Sigmoid colon (tissue), 6 donors: ENCODE measurements at regions not wholly inside any gene's neighbourhood (a gene's known extent, or its start where the extent isn't known, plus 50 kb on each side); places are given as distances from the start of the nearest gene placed in this dataset.

Experiments used
- DNase-seq: peaks from one replicate; pipeline ENCODE4 v3.0.0-alpha.2; 2019
- H3K27ac ChIP-seq, 4 donors: fragments of 200-600 bp; sonication (generic); one replicate each; pipeline ENCODE4 v1.5.1; 2016 to 2019; ENCODE audit warnings: mild to moderate bottlenecking in 1 of 4
- H3K27me3 ChIP-seq, 3 donors: fragments of 200-600 bp; sonication (generic); one replicate each; pipeline ENCODE4 v1.5.1; 2019; ENCODE audit warnings: mild to moderate bottlenecking in 1 of 3
- H3K36me3 ChIP-seq, 4 donors: fragments of 200-600 bp; sonication (generic); one replicate each; pipeline ENCODE4 v1.5.1; 2016 to 2019
- H3K4me1 ChIP-seq, 4 donors: fragments of 200-600 bp; sonication (generic); one replicate each; pipeline ENCODE4 v1.5.1; 2017 to 2019
- H3K4me3 ChIP-seq, 4 donors: fragments of 200-600 bp; sonication (generic); one replicate each; pipeline ENCODE4 v1.5.1; 2017 to 2019; ENCODE audit warnings: mild to moderate bottlenecking in 2 of 4, moderate library complexity in 1 of 4
- H3K9me3 ChIP-seq, 4 donors: fragments of 200-600 bp in 3 of 4; sonication (generic) in 3 of 4; one replicate each; pipeline versions ENCODE4 v1.5.1 to v1.6.1; 2013 to 2019
- CTCF ChIP-seq, 4 experiments: fragments of 450-650 bp in 3 of 4; fragments of 200-600 bp in 1 of 4; IDR thresholded peaks; one replicate each; pipeline ENCODE4 v1.5.1; 2016 to 2019; ENCODE audit warnings: antibody characterized with exemption in 4 of 4, mild to moderate bottlenecking in 3 of 4, moderate library complexity in 2 of 4
- EP300 ChIP-seq, 4 donors: sonication (generic); formaldehyde crosslinking; IDR thresholded peaks; one replicate each; pipeline ENCODE4 v1.6.1; 2017; ENCODE audit warnings: antibody characterized with exemption in 4 of 4
- POLR2A ChIP-seq, 2 donors: fragments of 450-650 bp; IDR thresholded peaks; one replicate each; pipeline ENCODE4 v1.6.1; 2016; ENCODE audit warnings: antibody characterized with exemption in 2 of 2, mild to moderate bottlenecking in 2 of 2, moderate library complexity in 2 of 2
- POLR2AphosphoS5 ChIP-seq, 4 donors: sonication (generic); formaldehyde crosslinking; IDR thresholded peaks; one replicate each; pipeline ENCODE4 v1.6.1; 2017; ENCODE audit warnings: antibody characterized with exemption in 4 of 4
- WGBS, 2 donors: extraction: QIAGEN DNeasy Blood & Tissue Kit; methylation state at CpG; one replicate each; pipeline ENCODE4 v1.1.7; 2013; 5-methylcytosine and 5-hydroxymethylcytosine counted together
- intact Hi-C: fragments of 100-400 bp; cut with DNase I; formaldehyde crosslinking; loops from one replicate; pipeline ENCODE4 v1.15.1; 2023
- donor health status: healthy with polysubstance abuse.
- donor health status: healthy.

- 57 to 63% methylated on average over 11 of the region's 11 CpGs for WGBS, 2 donors
- Histone ChIP-seq H3K27ac (peak overlapping the region; percentile 27 to 76 (median 56)), H3K4me3 (no peak overlapping the region), H3K4me1 (peaks cover 0 to 18% (median 12%) of the 10 kb centered on the region in 4 donors), H3K27me3 (no peaks in the 10 kb centered on the region), H3K36me3 (no peaks in the 10 kb centered on the region), H3K9me3 (peaks cover 0 to 5% (median 2%) of the 10 kb centered on the region in 4 donors)
- peak; percentile 82 for DNase-seq
- TF ChIP-seq CTCF (IDR thresholded peaks at IDR 0.05) (no peak), POLR2AphosphoS5 (IDR thresholded peaks at IDR 0.05) (peak in 3 of 4 donors; percentile 15 to 41 (median 27)), EP300 (IDR thresholded peaks at IDR 0.05) (peak in 2 of 4 donors; percentile 2 to 35)
- intact Hi-C loops = no loop called here
Observed at GRCh38 chr5:173420108-173420507, 91.9 kb upstream of the STC2 start.

GRCh38 chr5:173413471-173413982 is 85.3 kb upstream of the STC2 start:
- intact Hi-C loops = no loop called here
- Histone ChIP-seq H3K27me3 (no peaks in the 10 kb centered on the region), H3K27ac (no peak overlapping the region), H3K9me3 (no peaks in the 10 kb centered on the region), H3K4me3 (no peak overlapping the region), H3K4me1 (peaks cover 0 to 17% (median 7%) of the 10 kb centered on the region in 4 donors), H3K36me3 (no peaks in the 10 kb centered on the region)
- TF ChIP-seq CTCF (IDR thresholded peaks at IDR 0.05) = no peak
- no peak for TF ChIP-seq POLR2AphosphoS5 (IDR thresholded peaks at IDR 0.05)
- TF ChIP-seq EP300 (IDR thresholded peaks at IDR 0.05) = no peak
- no peak for TF ChIP-seq POLR2A (IDR thresholded peaks at IDR 0.05)
- peak; percentile 13 for DNase-seq
- WGBS, 2 donors = 90 to 91% methylated on average over 5 of the region's 5 CpGs

GRCh38 chr5:173412566-173412965 is 84.4 kb upstream of the STC2 start:
- H3K27me3 ChIP-seq = no peaks in the 10 kb centered on the region
- intact Hi-C loops = no loop called here

GRCh38 chr5:173411791-173412555 is 83.8 kb upstream of the STC2 start:
- H3K9me3 ChIP-seq = no peaks in the 10 kb centered on the region
- no peak overlapping the region for H3K4me3 ChIP-seq
- H3K36me3 ChIP-seq = no peaks in the 10 kb centered on the region
- no peak for TF ChIP-seq POLR2AphosphoS5 (IDR thresholded peaks at IDR 0.05)
- TF ChIP-seq CTCF (IDR thresholded peaks at IDR 0.05) = no peak
- no peak for TF ChIP-seq POLR2A (IDR thresholded peaks at IDR 0.05)
- TF ChIP-seq EP300 (IDR thresholded peaks at IDR 0.05) = no peak
- intact Hi-C loops = no loop called here
- WGBS, 2 donors = 64 to 71% methylated on average over 10 of the region's 10 CpGs
- H3K27ac ChIP-seq = no peak overlapping the region
- H3K4me1 ChIP-seq = peaks cover 0 to 17% (median 7%) of the 10 kb centered on the region in 4 donors
- no peaks in the 10 kb centered on the region for H3K27me3 ChIP-seq
- DNase-seq = no peak

More at GRCh38 chr5:173412566-173412965, 84.4 kb upstream of the STC2 start:
- WGBS, 2 donors = 83 to 89% methylated on average over 12 of the region's 12 CpGs
- peaks cover 0 to 17% (median 7%) of the 10 kb centered on the region in 4 donors for H3K4me1 ChIP-seq
- TF ChIP-seq POLR2A (IDR thresholded peaks at IDR 0.05) = no peak
- TF ChIP-seq EP300 (IDR thresholded peaks at IDR 0.05) = no peak
- TF ChIP-seq POLR2AphosphoS5 (IDR thresholded peaks at IDR 0.05) = no peak
- TF ChIP-seq CTCF (IDR thresholded peaks at IDR 0.05) = no peak
- H3K36me3 ChIP-seq = no peaks in the 10 kb centered on the region
- H3K27ac ChIP-seq = no peak overlapping the region
- H3K9me3 ChIP-seq = no peaks in the 10 kb centered on the region
- H3K4me3 ChIP-seq = no peak overlapping the region
- DNase-seq = peak; percentile 64
